GM18511 (cell line): ENCODE measurements at regions not wholly inside any gene's neighbourhood (a gene's known extent, or its start where the extent isn't known, plus 50 kb on each side); places are given as distances from the start of the nearest gene placed in this dataset.
A peak's percentile ranks its signal among the peaks of the same experiment; 100 is the strongest.
"Not testable (repeated sequence)": the region's sequence is repeated elsewhere in the genome, so short reads cannot be mapped to it uniquely, and the experiment has no call there.

Experiments
- ATAC-seq: cut with Tn5 transposase; IDR thresholded peaks from one replicate; pipeline ENCODE4 v1.9.1; 2021; ENCODE audit warnings: mild to moderate bottlenecking, moderate library complexity; ENCODE audit not compliant: unreplicated experiment

GRCh38 chr12:72148709-72149108 lies 123.5 kb upstream of the TRHDE start:
- no peak for ATAC-seq

- ATAC-seq, result no peak
Observed at GRCh38 chr12:72162875-72163274, 109.3 kb upstream of the TRHDE start.

DNA sequence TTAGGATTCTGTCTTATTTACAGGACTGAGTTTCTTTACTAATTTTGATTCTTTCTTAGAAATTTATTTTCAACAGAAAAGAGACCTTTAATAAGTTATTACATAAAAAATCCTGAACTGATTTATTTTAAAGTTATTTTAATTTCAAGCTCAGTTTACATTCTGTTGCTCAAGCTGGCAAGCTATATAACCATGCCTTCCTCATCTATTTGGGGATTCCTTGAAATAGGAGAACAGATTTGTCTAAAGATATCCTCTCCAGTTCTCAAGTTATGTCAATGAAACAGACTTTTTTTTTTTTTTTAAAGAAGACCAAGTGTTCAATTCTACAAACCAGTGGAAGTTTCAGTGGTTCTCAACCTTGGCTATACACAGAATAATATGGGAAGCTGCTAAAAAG lies 103.3 kb upstream of the TRHDE start:
- ATAC-seq, result no peak

DNA sequence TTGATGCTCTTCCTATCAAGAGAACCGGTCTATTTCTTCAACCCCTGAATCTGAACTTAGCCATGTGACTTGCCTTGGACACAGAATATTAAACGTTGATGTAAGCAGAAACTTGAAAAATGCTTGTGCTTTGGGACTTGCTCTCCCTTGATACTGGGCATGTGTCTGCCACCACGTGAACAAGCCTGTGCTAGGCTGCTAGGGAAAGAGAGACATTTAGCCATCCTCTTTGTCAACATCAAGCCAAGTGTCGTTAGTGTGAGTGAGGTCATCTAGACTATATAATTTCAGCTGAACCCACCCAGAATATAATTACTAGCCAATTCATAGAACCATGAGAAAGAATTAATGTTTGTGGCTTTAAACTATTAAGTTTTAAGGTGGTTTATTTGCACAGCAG lies 98.2 kb upstream of the TRHDE start:
- ATAC-seq, result no peak

- no peak for ATAC-seq
Observed at GRCh38 chr12:72178244-72178643, 93.9 kb upstream of the TRHDE start.

GRCh38 chr12:72178871-72179270 lies 93.3 kb upstream of the TRHDE start:
- ATAC-seq, result no peak

- ATAC-seq, result no peak
Observed at GRCh38 chr12:72179841-72180240, 92.3 kb upstream of the TRHDE start.

- not testable (repeated sequence) for ATAC-seq
Observed at GRCh38 chr12:72184971-72185533, 87.1 kb upstream of the TRHDE start.

DNA sequence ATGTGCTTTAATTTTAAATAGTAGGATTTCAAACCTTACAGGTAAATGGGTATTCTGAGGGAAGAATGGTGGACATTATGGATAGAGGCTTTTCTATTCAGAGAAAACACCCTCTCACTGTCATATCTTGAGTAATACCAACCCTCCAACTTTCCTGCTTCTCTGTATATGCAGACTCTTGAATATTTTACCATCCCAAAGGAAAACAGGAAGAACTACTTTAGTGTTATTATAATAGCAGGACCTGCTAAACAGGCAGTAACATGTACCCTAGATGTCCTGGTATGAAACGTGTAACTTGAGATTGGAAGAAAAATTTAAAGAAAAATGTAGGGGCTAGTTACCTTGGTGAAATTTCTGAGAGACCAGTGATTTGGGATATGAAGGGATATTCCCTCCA lies 82.9 kb upstream of the TRHDE start:
- ATAC-seq, result no peak

- ATAC-seq, result peak; percentile 39
Observed at GRCh38 chr12:72191761-72192160, 80.4 kb upstream of the TRHDE start.

- ATAC-seq, result no peak
Observed at GRCh38 chr12:72197790-72198189, 74.4 kb upstream of the TRHDE start.

DNA sequence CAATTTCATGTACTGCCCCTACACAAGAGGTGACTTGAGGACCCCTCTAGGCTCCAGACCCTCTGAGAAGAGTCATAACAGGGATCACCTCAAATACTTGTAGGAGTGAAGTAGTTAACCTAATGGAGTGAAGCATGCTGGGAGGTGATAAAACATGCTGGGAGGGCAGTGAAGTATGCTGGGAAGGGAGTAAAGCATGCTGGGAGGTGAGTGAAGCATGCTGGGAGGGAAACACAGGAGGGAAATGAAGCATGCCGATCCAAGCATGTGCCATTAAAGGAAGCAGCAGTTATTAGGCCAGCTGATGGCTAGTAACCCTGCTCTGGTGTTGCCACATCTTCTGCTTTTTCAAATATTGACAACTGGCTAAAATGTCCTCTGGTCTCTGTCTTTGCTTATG lies 70.7 kb upstream of the TRHDE start:
- no peak for ATAC-seq

GRCh38 chr12:72203764-72204335 lies 68.3 kb upstream of the TRHDE start:
- ATAC-seq, result no peak

DNA sequence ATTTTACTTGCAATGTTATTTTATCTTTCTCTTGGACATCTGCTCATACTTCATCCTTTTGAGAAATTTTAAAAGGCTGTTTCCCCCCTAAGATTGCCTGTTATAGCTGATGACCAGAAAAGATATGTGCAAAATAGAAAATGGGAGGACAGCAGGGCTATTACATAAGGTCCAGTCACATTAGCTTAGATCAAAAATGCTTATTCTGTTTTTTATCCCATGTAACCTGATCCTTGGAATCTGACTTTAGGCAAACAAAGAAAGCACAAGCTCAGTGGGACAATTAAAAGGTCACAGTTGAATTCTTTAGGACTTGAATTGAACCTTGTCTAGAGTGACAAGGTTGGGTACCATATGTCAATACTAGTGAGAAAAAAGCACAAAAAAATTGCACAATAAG lies 65.1 kb upstream of the TRHDE start:
- ATAC-seq, result no peak

DNA sequence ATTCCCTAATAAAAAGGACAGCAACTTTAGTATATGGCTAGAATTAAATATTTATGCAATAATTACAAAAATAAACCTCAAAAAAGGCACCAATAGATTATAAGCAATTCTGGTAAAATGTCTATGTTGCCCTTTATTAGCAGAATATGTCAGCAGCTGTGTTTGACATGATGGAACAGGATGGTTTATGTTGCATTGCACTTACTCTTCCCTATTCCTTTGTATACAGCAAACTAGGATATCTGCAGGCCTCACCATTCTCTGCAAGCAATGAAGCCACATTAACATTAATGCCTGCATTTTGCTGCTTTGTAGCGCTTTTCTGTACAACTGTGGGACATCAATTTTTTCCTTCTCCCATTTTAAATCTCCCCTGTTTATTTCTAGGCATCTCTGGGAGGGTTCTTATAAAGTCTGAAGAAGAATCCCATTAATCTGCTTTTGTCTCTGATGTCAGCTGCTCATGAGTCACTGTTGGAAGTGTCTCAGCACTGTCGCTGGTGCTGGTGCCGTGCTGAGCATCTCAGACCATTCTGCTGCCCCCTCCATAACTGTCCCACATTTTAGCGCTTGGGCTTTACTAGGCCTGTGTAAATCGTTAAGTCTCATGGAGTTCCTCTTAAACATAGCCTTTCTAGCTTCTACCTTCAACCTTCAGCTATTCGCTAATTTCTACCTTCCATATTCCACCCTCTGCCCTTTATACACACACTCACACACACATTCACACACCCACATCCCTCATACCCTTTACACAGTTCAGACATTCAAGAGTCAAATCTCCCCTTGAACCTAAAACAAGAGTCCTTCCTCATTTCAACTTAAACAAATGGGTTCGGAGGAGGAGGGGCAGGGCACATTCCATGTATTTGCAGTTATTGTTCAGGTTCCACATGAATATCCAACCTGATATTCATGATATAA lies 64.4 kb upstream of the TRHDE start:
- ATAC-seq, result no peak

GRCh38 chr12:72209086-72209485 lies 63.1 kb upstream of the TRHDE start:
- ATAC-seq, result no peak

DNA sequence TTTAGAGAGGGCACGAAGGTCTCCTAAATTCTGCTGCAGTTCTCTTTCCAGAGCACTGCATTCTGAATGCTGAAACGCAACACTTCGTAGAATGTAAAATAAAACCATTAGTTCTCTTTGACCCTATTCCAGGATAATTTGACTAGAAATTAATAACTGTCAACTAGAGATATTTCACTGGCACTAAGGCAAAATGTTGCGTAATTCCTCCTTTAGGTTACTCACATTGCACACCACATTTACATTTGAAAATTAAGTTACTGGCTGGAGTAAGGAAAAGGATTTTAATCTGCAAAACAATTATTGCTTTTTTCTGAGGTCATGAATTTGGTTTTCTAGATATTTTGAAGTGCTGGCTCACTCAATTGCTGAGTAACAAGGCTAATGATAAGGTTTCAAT lies 58.0 kb upstream of the TRHDE start:
- ATAC-seq, result no peak

- ATAC-seq, result not testable (repeated sequence)
Observed at GRCh38 chr12:72215287-72215686, 56.9 kb upstream of the TRHDE start.

- no peak for ATAC-seq
Observed at GRCh38 chr12:72219937-72220336, 52.2 kb upstream of the TRHDE start.
